Gastrocnemius medialis (tissue), 4 donors: ENCODE measurements at regions not wholly inside any gene's neighbourhood (a gene's known extent, or its start where the extent isn't known, plus 50 kb on each side); places are given as distances from the start of the nearest gene placed in this dataset.

ENCODE experiments used
- ATAC-seq, 2 donors: fragments of 150-250 bp; one replicate each; pipeline ENCODE4 v1.9.1; 2016
- DNase-seq, 2 donors: peaks; one replicate each; pipeline ENCODE4 v3.0.0-alpha.2; 2019
- H3K27ac ChIP-seq, 4 donors: fragments of 200-600 bp; sonication (generic); 1 replicate in 1 of 4; 2 replicates in 3 of 4; pipeline ENCODE4 v1.5.1; 2016 to 2018; ENCODE audit warnings: mild to moderate bottlenecking in 2 of 4, moderate library complexity in 1 of 4
- H3K27me3 ChIP-seq, 3 donors: fragments of 200-600 bp; sonication (generic) in 2 of 3; 1 replicate in 1 of 3; 2 replicates in 2 of 3; pipeline versions ENCODE4 v1.5.1 to v1.6.0; 2016 to 2019; ENCODE audit warnings: mild to moderate bottlenecking in 1 of 3, moderate library complexity in 1 of 3
- H3K36me3 ChIP-seq, 2 donors: fragments of 200-600 bp; sonication (generic) in 1 of 2; one replicate each; pipeline ENCODE4 v1.5.1; 2017 to 2018
- H3K4me1 ChIP-seq, 2 donors: fragments of 200-600 bp; sonication (generic) in 1 of 2; one replicate each; pipeline ENCODE4 v1.5.1; 2016 to 2017; ENCODE audit warnings: mild to moderate bottlenecking in 2 of 2
- H3K4me3 ChIP-seq, 4 donors: fragments of 200-600 bp; sonication (generic) in 3 of 4; 1 replicate in 1 of 4; 2 replicates in 3 of 4; pipeline ENCODE4 v1.5.1; 2016 to 2019; ENCODE audit warnings: mild to moderate bottlenecking in 2 of 4
- H3K9me3 ChIP-seq, 3 donors: fragments of 200-600 bp; sonication (generic) in 2 of 3; 1 replicate in 1 of 3; 2 replicates in 2 of 3; pipeline ENCODE4 v1.5.1; 2016 to 2019
- CTCF ChIP-seq, 5 experiments: fragments of 450-650 bp in 3 of 5; fragments of 200-600 bp in 2 of 5; sonication (generic) in 2 of 5; IDR thresholded peaks in 4 of 5; conservative IDR thresholded peaks in 1 of 5; 1 replicate in 4 of 5; 2 replicates in 1 of 5; pipeline ENCODE4 v1.5.1; 2016 to 2019; ENCODE audit warnings: antibody characterized with exemption in 5 of 5, mild to moderate bottlenecking in 3 of 5, moderate library complexity in 3 of 5
- POLR2A ChIP-seq, 2 donors: fragments of 450-650 bp; IDR thresholded peaks; one replicate each; pipeline ENCODE4 v1.6.1; 2017; ENCODE audit warnings: antibody characterized with exemption in 2 of 2, mild to moderate bottlenecking in 2 of 2, moderate library complexity in 2 of 2
- in situ Hi-C, 4 donors: fragments of 200-750 bp; cut with MboI; loops; one replicate each; pipeline versions ENCODE4 v1.15.0 to v1.8.0; 2017; ENCODE audit warnings: low sequenced_read_pairs in 4 of 4
- intact Hi-C: fragments of 100-400 bp; cut with DNase I; formaldehyde crosslinking; loops from one replicate; pipeline ENCODE4 v1.15.1; 2023; ENCODE audit warnings: low total_unique reads

DNA sequence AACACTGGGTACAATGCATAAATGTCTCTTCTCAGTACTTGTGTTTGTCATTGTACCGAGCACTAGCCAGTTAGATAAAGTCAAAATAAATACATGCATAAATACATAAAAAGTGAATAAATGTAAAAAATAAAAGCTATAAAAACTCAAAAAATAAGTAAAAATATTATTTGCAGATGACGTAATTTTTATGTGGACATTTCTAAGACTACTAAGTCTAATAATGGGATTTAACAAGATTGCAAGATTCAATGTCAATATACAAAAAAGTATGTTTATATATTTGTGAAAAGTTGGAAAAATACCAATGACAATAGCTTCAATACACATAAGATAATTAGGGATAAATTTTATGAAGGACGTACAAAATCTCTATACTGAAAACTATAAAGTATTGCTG is 639.6 kb downstream of the CBLN4 start:
- ATAC-seq (no peak), DNase-seq (no peak)
- no peak overlapping the region for H3K4me3 ChIP-seq
- no peaks in the 10 kb centered on the region for H3K27me3 ChIP-seq
- no peak for TF ChIP-seq CTCF (IDR thresholded peaks at IDR 0.05 in 4 of 5, conservative IDR thresholded peaks at IDR 0.05 in 1 of 5)
- TF ChIP-seq POLR2A (IDR thresholded peaks at IDR 0.05): no peak
- H3K36me3 ChIP-seq: no peaks in the 10 kb centered on the region
- no peak overlapping the region for H3K27ac ChIP-seq
- H3K4me1 ChIP-seq: no peaks in the 10 kb centered on the region
- intact Hi-C loops (no loop called here), in situ Hi-C loops (no loop called here)
- H3K9me3 ChIP-seq: no peaks in the 10 kb centered on the region

- DNase-seq: no peak
- no peak overlapping the region for H3K4me3 ChIP-seq
- ATAC-seq: no peak
- intact Hi-C loops: no loop called here
- H3K36me3 ChIP-seq: no peaks in the 10 kb centered on the region
- H3K27ac ChIP-seq: no peak overlapping the region
- H3K4me1 ChIP-seq: no peaks in the 10 kb centered on the region
- H3K9me3 ChIP-seq: no peaks in the 10 kb centered on the region
- TF ChIP-seq CTCF (IDR thresholded peaks at IDR 0.05 in 4 of 5, conservative IDR thresholded peaks at IDR 0.05 in 1 of 5) (no peak), POLR2A (IDR thresholded peaks at IDR 0.05) (no peak)
- no peaks in the 10 kb centered on the region for H3K27me3 ChIP-seq
- in situ Hi-C loops: no loop called here
Measured at GRCh38 chr20:55360895-55361294, 644.4 kb downstream of the CBLN4 start.

DNA sequence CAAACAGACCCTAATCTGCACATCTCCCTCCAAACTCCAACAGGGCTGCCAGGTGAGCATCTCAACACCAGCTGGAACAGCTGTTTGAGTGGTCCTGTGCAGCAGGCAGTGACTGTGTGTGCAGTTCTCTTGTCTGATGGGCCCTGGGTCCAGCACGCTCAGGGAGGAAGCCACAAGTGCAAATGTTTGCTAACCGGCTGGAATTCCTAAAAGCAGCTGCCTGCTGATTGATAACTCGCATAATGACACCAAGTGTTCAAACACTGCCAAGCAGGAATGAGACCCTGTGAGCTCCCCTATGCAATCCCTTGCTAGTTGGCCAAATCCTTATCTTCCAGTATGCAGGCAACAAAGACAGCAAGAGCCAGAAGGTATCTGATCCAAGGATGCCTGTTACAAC is 650.6 kb downstream of the CBLN4 start:
- Histone ChIP-seq H3K27ac (no peak overlapping the region), H3K4me1 (no peaks in the 10 kb centered on the region), H3K9me3 (no peaks in the 10 kb centered on the region), H3K36me3 (no peaks in the 10 kb centered on the region), H3K4me3 (no peak overlapping the region), H3K27me3 (no peaks in the 10 kb centered on the region)
- intact Hi-C loops (no loop called here), in situ Hi-C loops (no loop called here)
- ATAC-seq: no peak
- TF ChIP-seq POLR2A (IDR thresholded peaks at IDR 0.05): no peak
- no peak for TF ChIP-seq CTCF (IDR thresholded peaks at IDR 0.05 in 4 of 5, conservative IDR thresholded peaks at IDR 0.05 in 1 of 5)
- DNase-seq: no peak

- Histone ChIP-seq H3K27ac (no peak overlapping the region), H3K9me3 (no peaks in the 10 kb centered on the region), H3K27me3 (no peaks in the 10 kb centered on the region), H3K36me3 (no peaks in the 10 kb centered on the region), H3K4me3 (no peak overlapping the region), H3K4me1 (no peaks in the 10 kb centered on the region)
- intact Hi-C loops (no loop called here), in situ Hi-C loops (no loop called here)
- no peak for TF ChIP-seq CTCF (IDR thresholded peaks at IDR 0.05 in 4 of 5, conservative IDR thresholded peaks at IDR 0.05 in 1 of 5)
- DNase-seq: no peak
- no peak for ATAC-seq
Measured at GRCh38 chr20:55353206-55353605, 652.1 kb downstream of the CBLN4 start.

- intact Hi-C loops: no loop called here
- TF ChIP-seq POLR2A (IDR thresholded peaks at IDR 0.05) (no peak), CTCF (IDR thresholded peaks at IDR 0.05 in 4 of 5, conservative IDR thresholded peaks at IDR 0.05 in 1 of 5) (no peak)
- no peak for ATAC-seq
Measured at GRCh38 chr20:55348223-55348622, 657.1 kb downstream of the CBLN4 start.

More at GRCh38 chr20:55348223-55348622, 657.1 kb downstream of the CBLN4 start:
- Histone ChIP-seq H3K4me3 (no peak overlapping the region), H3K4me1 (no peaks in the 10 kb centered on the region), H3K27me3 (no peaks in the 10 kb centered on the region), H3K9me3 (no peaks in the 10 kb centered on the region), H3K27ac (no peak overlapping the region), H3K36me3 (no peaks in the 10 kb centered on the region)
- in situ Hi-C loops: no loop called here
- no peak for DNase-seq
